ENCODE measurements at regions not wholly inside any gene's neighbourhood (a gene's known extent, or its start where the extent isn't known, plus 50 kb on each side); places are given as distances from the start of the nearest gene placed in this dataset.

GRCh38 chr10:130968964-130969363, 342.6 kb downstream of the TCERG1L start:
- TF ChIP-seq REST (IDR thresholded peaks at IDR 0.05; ENCODE audit: insufficient read depth in 1 of 2, low read depth in 2 of 2, low read length in 1 of 2) (no peak), CTCF (IDR thresholded peaks at IDR 0.05) (no peak), SIN3A (IDR thresholded peaks at IDR 0.05; ENCODE audit: borderline replicate concordance, insufficient read depth, low read depth, low read length) (no peak), POLR2AphosphoS5 (IDR thresholded peaks at IDR 0.05; ENCODE audit: low read depth, low read length) (no peak), TCF7L2 (IDR thresholded peaks at IDR 0.05; ENCODE audit: low read depth, low read length) (no peak)
- ATAC-seq (no peak), DNase-seq (ENCODE audit: low read depth, low spot score) (no peak)
- Histone ChIP-seq H3K4me1 (ENCODE audit: control insufficient read depth, insufficient read depth, low read length) (no peaks in the 10 kb centered on the region), H3K27me3 (ENCODE audit: control insufficient read depth, insufficient read depth, low read length) (peaks cover 14% of the 10 kb centered on the region), H3K36me3 (ENCODE audit: control insufficient read depth, insufficient read depth, low read length) (no peaks in the 10 kb centered on the region), H3K27ac (ENCODE audit: low read length) (no peak overlapping the region), H3K9me3 (ENCODE audit: control insufficient read depth, insufficient read depth, low read depth, low read length) (no peaks in the 10 kb centered on the region), H3K4me3 (ENCODE audit: low read depth in 2 of 2, low read length in 2 of 2) (no peak overlapping the region)
- intact Hi-C loops (cut with micrococcal nuclease; ENCODE audit: unreplicated experiment) (no loop called here), in situ Hi-C loops (cut with HindIII; ENCODE audit: low pct_unique_long_range_greater_than_20kb, low sequenced_read_pairs) (no loop called here)
- no TSS peak for BruUV-seq (replicated peaks)
- ChIA-PET CTCF (no interaction called here), POLR2A (no interaction called here)

DNA sequence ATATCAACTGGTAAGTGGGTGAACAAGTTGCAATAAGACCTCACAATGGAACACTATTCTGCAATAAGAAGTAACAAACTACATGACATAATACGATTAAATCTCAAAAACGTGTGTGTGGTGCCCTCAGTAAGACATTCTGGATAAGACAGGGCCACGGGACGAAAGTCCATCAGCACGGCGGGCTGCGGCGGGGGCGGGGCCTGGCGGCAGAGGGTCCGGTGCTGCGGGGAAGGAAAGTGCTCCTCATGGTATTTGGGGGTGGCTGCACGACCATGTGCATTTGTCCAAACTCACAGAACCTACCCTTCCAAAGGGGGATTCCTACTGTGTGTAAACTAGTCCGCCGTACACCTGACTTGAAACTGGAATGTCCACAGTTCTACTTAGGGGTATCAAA, 341.8 kb downstream of the TCERG1L start:
- Histone ChIP-seq H3K27me3 (ENCODE audit: control insufficient read depth, insufficient read depth, low read length) (peaks cover 14% of the 10 kb centered on the region), H3K4me1 (ENCODE audit: control insufficient read depth, insufficient read depth, low read length) (no peaks in the 10 kb centered on the region), H3K4me3 (ENCODE audit: low read depth in 2 of 2, low read length in 2 of 2) (no peak overlapping the region), H3K27ac (ENCODE audit: low read length) (no peak overlapping the region), H3K9me3 (ENCODE audit: control insufficient read depth, insufficient read depth, low read depth, low read length) (no peaks in the 10 kb centered on the region), H3K36me3 (ENCODE audit: control insufficient read depth, insufficient read depth, low read length) (no peaks in the 10 kb centered on the region)
- ChIA-PET CTCF (no interaction called here), POLR2A (no interaction called here)
- TF ChIP-seq POLR2AphosphoS5 (IDR thresholded peaks at IDR 0.05; ENCODE audit: low read depth, low read length) (no peak), TCF7L2 (IDR thresholded peaks at IDR 0.05; ENCODE audit: low read depth, low read length) (no peak), CTCF (IDR thresholded peaks at IDR 0.05) (no peak), SIN3A (IDR thresholded peaks at IDR 0.05; ENCODE audit: borderline replicate concordance, insufficient read depth, low read depth, low read length) (no peak), REST (IDR thresholded peaks at IDR 0.05; ENCODE audit: insufficient read depth in 1 of 2, low read depth in 2 of 2, low read length in 1 of 2) (no peak)
- in situ Hi-C loops (cut with HindIII; ENCODE audit: low pct_unique_long_range_greater_than_20kb, low sequenced_read_pairs) = no loop called here
- intact Hi-C loops (cut with micrococcal nuclease; ENCODE audit: unreplicated experiment) = no loop called here
- ATAC-seq = no peak
- BruUV-seq (replicated peaks) = no TSS peak
- DNase-seq (ENCODE audit: low read depth, low spot score) = no peak
